Upper lobe of left lung (tissue), 6 donors: ENCODE measurements at regions not wholly inside any gene's neighbourhood (a gene's known extent, or its start where the extent isn't known, plus 50 kb on each side); places are given as distances from the start of the nearest gene placed in this dataset.

Experiments
- ATAC-seq, 2 donors: fragments of 200-7000 bp; cut with Tn5 transposase; one replicate each; pipeline ENCODE4 v1.9.1; 2022; ENCODE audit warnings: mild to moderate bottlenecking in 2 of 2, moderate library complexity in 2 of 2; ENCODE audit not compliant: low FRiP score in 2 of 2
- DNase-seq, 2 donors: peaks; one replicate each; pipeline ENCODE4 v3.0.0-alpha.2; 2019 to 2020
- H3K27ac ChIP-seq, 4 donors: fragments of 200-600 bp; sonication (generic); one replicate each; pipeline ENCODE4 v1.5.1; 2016 to 2019
- H3K27me3 ChIP-seq, 4 donors: fragments of 200-600 bp; sonication (generic); one replicate each; pipeline ENCODE4 v1.5.1; 2017 to 2019
- H3K36me3 ChIP-seq, 4 donors: fragments of 200-600 bp; sonication (generic); one replicate each; pipeline ENCODE4 v1.5.1; 2016 to 2019
- H3K4me1 ChIP-seq, 4 donors: fragments of 200-600 bp; sonication (generic); one replicate each; pipeline ENCODE4 v1.5.1; 2018 to 2019
- H3K4me3 ChIP-seq, 4 donors: fragments of 200-600 bp; sonication (generic); one replicate each; pipeline ENCODE4 v1.5.1; 2017 to 2019; ENCODE audit warnings: mild to moderate bottlenecking in 2 of 4, moderate library complexity in 1 of 4
- H3K9me3 ChIP-seq, 4 donors: fragments of 200-600 bp; sonication (generic); one replicate each; pipeline ENCODE4 v1.5.1; 2018 to 2019
- CTCF ChIP-seq, 6 experiments: fragments of 450-650 bp in 4 of 6; fragments of 200-600 bp in 2 of 6; sonication (generic) in 2 of 6; IDR thresholded peaks; one replicate each; pipeline ENCODE4 v1.5.1; 2016 to 2019; ENCODE audit warnings: antibody characterized with exemption in 6 of 6
- EP300 ChIP-seq, 4 donors: sonication (generic); formaldehyde crosslinking; IDR thresholded peaks; one replicate each; pipeline ENCODE4 v1.5.1; 2017; ENCODE audit warnings: antibody characterized with exemption in 4 of 4, control low read depth in 2 of 4
- POLR2A ChIP-seq, 4 donors: fragments of 450-650 bp; IDR thresholded peaks; one replicate each; pipeline ENCODE4 v1.5.1; 2016 to 2017; ENCODE audit warnings: antibody characterized with exemption in 4 of 4, mild to moderate bottlenecking in 2 of 4
- POLR2AphosphoS5 ChIP-seq, 2 donors: sonication (generic); formaldehyde crosslinking; IDR thresholded peaks; one replicate each; pipeline ENCODE4 v1.5.1; 2017; ENCODE audit warnings: antibody characterized with exemption in 2 of 2
- WGBS, 2 donors: methylation state at CpG; one replicate each; pipeline ENCODE4 v1.1.5; 2017 to 2018; 5-methylcytosine and 5-hydroxymethylcytosine counted together
- donor health status: DM: no; HTN: no; CAD: no; lungs with moderate emphysema.
- donor health status: DM: no; HTN: yes; CAD: no; lungs with severe emphysema.

DNA sequence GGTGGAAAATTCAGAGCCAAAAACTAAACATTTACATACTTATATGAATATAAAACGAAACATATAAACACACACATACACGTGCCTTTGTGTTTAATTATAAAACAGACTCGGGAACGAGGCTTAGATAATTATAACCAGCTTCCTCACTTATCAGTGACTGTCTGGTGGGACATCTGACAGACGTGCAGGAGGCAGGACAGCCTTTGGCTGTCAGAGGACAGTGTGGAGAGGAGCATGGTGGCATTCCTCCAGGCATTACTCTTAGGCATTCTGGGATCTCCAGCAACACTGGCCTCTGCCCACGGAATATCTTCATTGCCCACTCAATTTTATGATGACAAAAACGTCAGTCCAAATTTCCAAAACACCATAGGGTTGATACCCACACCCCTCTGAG, 262.2 kb upstream of the NFE2L3 start:
- H3K9me3 ChIP-seq: no peaks in the 10 kb centered on the region
- no peak overlapping the region for H3K4me3 ChIP-seq
- H3K4me1 ChIP-seq: peaks cover 5 to 14% (median 8%) of the 10 kb centered on the region in 4 donors
- ATAC-seq: no peak
- TF ChIP-seq CTCF (IDR thresholded peaks at IDR 0.05) (no peak), POLR2AphosphoS5 (IDR thresholded peaks at IDR 0.05) (no peak), EP300 (IDR thresholded peaks at IDR 0.05) (no peak), POLR2A (IDR thresholded peaks at IDR 0.05) (no peak)
- H3K36me3 ChIP-seq: no peaks in the 10 kb centered on the region
- WGBS, 2 donors: 52 to 57% methylated on average over 7 of the region's 7 CpGs
- DNase-seq: no peak
- no peak overlapping the region for H3K27ac ChIP-seq
- H3K27me3 ChIP-seq: no peaks in the 10 kb centered on the region

GRCh38 chr7:25891591-25891990, 260.4 kb upstream of the NFE2L3 start:
- TF ChIP-seq CTCF (IDR thresholded peaks at IDR 0.05) (no peak), POLR2A (IDR thresholded peaks at IDR 0.05) (no peak), EP300 (IDR thresholded peaks at IDR 0.05) (no peak), POLR2AphosphoS5 (IDR thresholded peaks at IDR 0.05) (no peak)
- no peak for DNase-seq
- Histone ChIP-seq H3K27me3 (no peaks in the 10 kb centered on the region), H3K9me3 (no peaks in the 10 kb centered on the region), H3K36me3 (no peaks in the 10 kb centered on the region), H3K27ac (no peak overlapping the region), H3K4me1 (peaks cover 15 to 23% (median 17%) of the 10 kb centered on the region in 4 donors), H3K4me3 (no peak overlapping the region)
- 72 to 76% methylated on average over 2 to 4 of the region's 4 CpGs for WGBS, 2 donors
- no peak for ATAC-seq

GRCh38 chr7:25893436-25893835, 258.6 kb upstream of the NFE2L3 start:
- H3K36me3 ChIP-seq: no peaks in the 10 kb centered on the region
- no peak overlapping the region for H3K27ac ChIP-seq
- ATAC-seq (no peak), DNase-seq (no peak)
- TF ChIP-seq EP300 (IDR thresholded peaks at IDR 0.05) (no peak), POLR2A (IDR thresholded peaks at IDR 0.05) (no peak), POLR2AphosphoS5 (IDR thresholded peaks at IDR 0.05) (no peak), CTCF (IDR thresholded peaks at IDR 0.05) (no peak)
- H3K9me3 ChIP-seq: no peaks in the 10 kb centered on the region
- no peaks in the 10 kb centered on the region for H3K27me3 ChIP-seq
- WGBS, 2 donors: 23 to 37% methylated on average over 1 of the region's 1 CpG
- peak overlapping the region in 3 of 4 donors; percentile 22 to 52 (median 51) for H3K4me3 ChIP-seq
- H3K4me1 ChIP-seq: peaks cover 15 to 29% (median 18%) of the 10 kb centered on the region in 4 donors

GRCh38 chr7:25894002-25894901, 257.7 kb upstream of the NFE2L3 start:
- H3K4me3 ChIP-seq: no peak overlapping the region
- H3K9me3 ChIP-seq: no peaks in the 10 kb centered on the region
- TF ChIP-seq CTCF (IDR thresholded peaks at IDR 0.05) (no peak), EP300 (IDR thresholded peaks at IDR 0.05) (no peak), POLR2A (IDR thresholded peaks at IDR 0.05) (no peak), POLR2AphosphoS5 (IDR thresholded peaks at IDR 0.05) (no peak)
- H3K36me3 ChIP-seq: no peaks in the 10 kb centered on the region
- H3K4me1 ChIP-seq: peaks cover 15 to 29% (median 18%) of the 10 kb centered on the region in 4 donors
- DNase-seq (peak in 1 of 2 donors; percentile 66), ATAC-seq (peak; percentile 46 to 76)
- H3K27me3 ChIP-seq: no peaks in the 10 kb centered on the region
- 69% methylated on average over 7 of the region's 7 CpGs for WGBS, 2 donors
- H3K27ac ChIP-seq: peak overlapping the region in 1 of 4 donors; percentile 15
